Activated CD8-positive, alpha-beta T cell treated with anti-CD3 and anti-CD28 coated beads for 36 hours (primary cell): ENCODE measurements at regions not wholly inside any gene's neighbourhood (a gene's known extent, or its start where the extent isn't known, plus 50 kb on each side); places are given as distances from the start of the nearest gene placed in this dataset.

Source experiments
- ATAC-seq: fragments of 200-7000 bp; cut with Tn5 transposase; one replicate; pipeline ENCODE4 v1.10.0; 2021; ENCODE audit warnings: mild to moderate bottlenecking, moderate library complexity
- CTCF ChIA-PET: fragments of 350-600 bp; sonication (Branson Sonifier 250); formaldehyde crosslinking; loops from one replicate; lab custom pipeline; 2021; ENCODE audit warnings: antibody characterized with exemption; lab: Charles Lee
- POLR2A ChIA-PET: fragments of 350-600 bp; sonication (Branson Sonifier 250); formaldehyde crosslinking; loops from one replicate; lab custom pipeline; 2021; ENCODE audit warnings: antibody characterized with exemption; lab: Charles Lee
- DNase-seq: peaks from one replicate; pipeline ENCODE4 v3.0.0-alpha.2; 2020
- H3K27ac Mint-ChIP-seq: one replicate; pipeline ENCODE4 v1.8.0; 2021; ENCODE audit warnings: mild to moderate bottlenecking, mixed read lengths
- H3K27me3 Mint-ChIP-seq: one replicate; pipeline ENCODE4 v1.8.0; 2021; ENCODE audit warnings: mixed read lengths
- H3K36me3 Mint-ChIP-seq: one replicate; pipeline ENCODE4 v1.8.0; 2021; ENCODE audit warnings: low read depth, mixed read lengths
- H3K4me1 Mint-ChIP-seq: one replicate; pipeline ENCODE4 v1.8.0; 2021; ENCODE audit warnings: low read depth, mixed read lengths
- H3K4me3 Mint-ChIP-seq: one replicate; pipeline ENCODE4 v1.8.0; 2021; ENCODE audit warnings: mild to moderate bottlenecking, moderate library complexity, mixed read lengths
- H3K9me3 Mint-ChIP-seq: one replicate; pipeline ENCODE4 v1.8.0; 2021; ENCODE audit warnings: mixed read lengths
- intact Hi-C: fragments of 100-400 bp; cut with micrococcal nuclease; formaldehyde crosslinking; loops from one replicate; pipeline ENCODE4 v1.10.0; 2022
- TF ChIP-seq, protein P1 (sequence below): fragments of 200-600 bp; IDR thresholded peaks from one replicate; pipeline ENCODE4 v1.8.0; 2022; ENCODE audit warnings: antibody characterized with exemption, mild to moderate bottlenecking

DNA sequence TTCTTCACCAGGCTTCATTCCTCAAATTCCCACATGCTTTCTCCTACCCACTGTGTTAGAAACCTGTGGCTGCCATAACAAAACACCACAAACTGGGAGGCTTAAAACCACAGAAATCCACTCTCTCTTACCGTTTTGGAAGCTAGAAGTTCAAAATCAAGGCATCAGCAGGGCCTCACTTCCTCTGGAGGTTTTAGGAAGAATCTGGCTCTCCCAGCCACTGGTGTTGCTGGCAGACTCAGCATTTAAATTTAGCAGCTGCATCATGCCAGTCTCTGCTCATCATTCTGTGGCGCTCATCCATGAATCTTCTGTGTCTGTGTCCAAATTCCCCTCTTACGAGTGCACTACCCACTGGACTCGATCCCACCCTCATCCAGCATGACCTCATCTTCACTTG, 248.5 kb downstream of the ZNF516 start:
- no peak for ATAC-seq
- intact Hi-C loops, result no loop called here
- H3K9me3 Mint-ChIP-seq, result no peaks in the 10 kb centered on the region
- no peak for DNase-seq
- POLR2A ChIA-PET, result no interaction called here
- TF ChIP-seq, protein P1, sequence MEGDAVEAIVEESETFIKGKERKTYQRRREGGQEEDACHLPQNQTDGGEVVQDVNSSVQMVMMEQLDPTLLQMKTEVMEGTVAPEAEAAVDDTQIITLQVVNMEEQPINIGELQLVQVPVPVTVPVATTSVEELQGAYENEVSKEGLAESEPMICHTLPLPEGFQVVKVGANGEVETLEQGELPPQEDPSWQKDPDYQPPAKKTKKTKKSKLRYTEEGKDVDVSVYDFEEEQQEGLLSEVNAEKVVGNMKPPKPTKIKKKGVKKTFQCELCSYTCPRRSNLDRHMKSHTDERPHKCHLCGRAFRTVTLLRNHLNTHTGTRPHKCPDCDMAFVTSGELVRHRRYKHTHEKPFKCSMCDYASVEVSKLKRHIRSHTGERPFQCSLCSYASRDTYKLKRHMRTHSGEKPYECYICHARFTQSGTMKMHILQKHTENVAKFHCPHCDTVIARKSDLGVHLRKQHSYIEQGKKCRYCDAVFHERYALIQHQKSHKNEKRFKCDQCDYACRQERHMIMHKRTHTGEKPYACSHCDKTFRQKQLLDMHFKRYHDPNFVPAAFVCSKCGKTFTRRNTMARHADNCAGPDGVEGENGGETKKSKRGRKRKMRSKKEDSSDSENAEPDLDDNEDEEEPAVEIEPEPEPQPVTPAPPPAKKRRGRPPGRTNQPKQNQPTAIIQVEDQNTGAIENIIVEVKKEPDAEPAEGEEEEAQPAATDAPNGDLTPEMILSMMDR, result no peak
- H3K27me3 Mint-ChIP-seq, result no peaks in the 10 kb centered on the region
- no peak overlapping the region for H3K4me3 Mint-ChIP-seq
- CTCF ChIA-PET, result no interaction called here
- H3K4me1 Mint-ChIP-seq, result no peaks in the 10 kb centered on the region
- no peaks in the 10 kb centered on the region for H3K36me3 Mint-ChIP-seq
- H3K27ac Mint-ChIP-seq, result no peak overlapping the region

DNA sequence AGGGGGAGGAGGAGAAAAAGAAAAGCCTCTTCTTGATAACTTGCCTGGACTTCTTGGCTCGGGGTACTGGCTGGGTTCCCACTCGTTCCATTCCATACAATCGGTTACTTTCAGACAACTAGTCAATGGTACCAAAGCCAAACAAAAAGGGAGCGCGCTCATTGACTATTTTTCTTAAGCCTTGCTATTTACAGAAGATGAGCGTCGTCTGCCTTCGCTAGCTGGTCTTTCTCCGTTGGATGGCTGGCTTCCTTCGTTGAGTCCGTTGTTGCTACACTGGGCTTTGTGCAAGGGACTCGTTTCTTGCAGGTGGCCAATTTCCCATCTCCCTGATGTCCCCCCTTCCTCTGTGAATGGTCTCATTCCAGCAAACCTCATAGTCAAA, 260.4 kb downstream of the ZNF516 start:
- CTCF ChIA-PET, result no interaction called here
- no peak for ATAC-seq
- no peak overlapping the region for H3K27ac Mint-ChIP-seq
- POLR2A ChIA-PET, result no interaction called here
- H3K9me3 Mint-ChIP-seq, result peaks cover 10% of the 10 kb centered on the region
- TF ChIP-seq, protein P1, result no peak
- H3K4me1 Mint-ChIP-seq, result no peaks in the 10 kb centered on the region
- H3K36me3 Mint-ChIP-seq, result no peaks in the 10 kb centered on the region
- peaks cover 11% of the 10 kb centered on the region for H3K27me3 Mint-ChIP-seq
- no peak for DNase-seq
- H3K4me3 Mint-ChIP-seq, result no peak overlapping the region
- intact Hi-C loops, result no loop called here

DNA sequence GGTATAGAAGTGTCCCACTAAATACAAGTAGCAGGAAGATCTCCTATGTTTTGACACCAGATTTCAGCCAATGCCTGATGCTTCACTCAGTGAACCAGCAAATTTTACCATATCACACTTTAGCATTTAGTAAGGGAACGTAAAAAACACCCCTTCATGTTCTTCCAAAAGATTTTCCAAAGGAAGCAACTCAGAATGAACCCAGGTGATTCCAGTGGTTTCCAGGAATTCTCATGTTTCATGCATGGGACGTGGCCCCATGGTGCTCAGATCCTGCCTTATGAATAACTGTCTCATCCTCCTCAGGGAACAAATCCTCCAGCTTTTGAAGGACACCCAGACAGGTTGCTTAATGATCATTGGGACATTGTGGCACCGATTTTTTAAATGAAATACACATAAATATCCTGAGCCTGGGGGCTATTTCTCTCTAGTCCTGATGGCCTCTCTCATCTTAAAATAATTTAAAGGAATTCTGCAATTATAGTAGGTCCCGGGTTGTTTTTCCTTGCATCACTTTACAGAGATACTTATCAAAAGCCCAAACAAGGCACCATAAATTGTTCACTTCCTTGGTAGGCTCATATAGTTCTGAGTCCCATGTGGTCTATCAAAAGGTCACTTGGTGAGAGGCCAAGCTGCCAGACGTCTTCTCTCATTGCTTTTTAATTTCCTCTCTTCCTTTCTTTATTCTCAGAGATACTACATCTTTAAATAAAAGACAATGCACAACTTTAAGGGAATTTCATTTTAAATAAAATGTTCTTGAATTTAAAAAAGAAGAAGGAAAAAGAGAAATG, 261.0 kb downstream of the ZNF516 start:
- Mint-ChIP-seq H3K4me3 (no peak overlapping the region), H3K36me3 (no peaks in the 10 kb centered on the region), H3K9me3 (peaks cover 10% of the 10 kb centered on the region), H3K4me1 (no peaks in the 10 kb centered on the region), H3K27ac (no peak overlapping the region), H3K27me3 (peaks cover 11% of the 10 kb centered on the region)
- DNase-seq (no peak), ATAC-seq (no peak)
- CTCF ChIA-PET, result no interaction called here
- intact Hi-C loops, result no loop called here
- POLR2A ChIA-PET, result no interaction called here
- TF ChIP-seq, protein P1, result no peak

DNA sequence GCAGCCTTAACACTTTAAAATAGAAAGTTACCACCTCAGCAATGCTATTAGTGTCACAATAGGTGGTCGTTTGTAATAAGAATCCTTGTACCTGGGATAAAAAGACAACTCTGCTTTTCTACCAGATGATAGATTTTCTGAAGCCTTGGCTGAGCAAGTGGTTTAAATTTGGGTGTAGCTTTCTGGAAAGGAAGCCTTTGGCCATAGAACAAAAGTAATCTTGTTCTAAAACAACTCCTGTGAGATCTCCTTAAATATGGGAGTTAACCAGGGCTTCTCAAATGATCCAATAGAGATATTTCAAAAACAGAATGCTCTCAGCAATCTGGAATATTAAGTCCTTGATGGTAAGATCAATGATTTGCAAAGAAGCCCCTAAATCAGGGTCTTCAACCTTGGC, 261.6 kb downstream of the ZNF516 start:
- no peaks in the 10 kb centered on the region for H3K36me3 Mint-ChIP-seq
- H3K27ac Mint-ChIP-seq, result no peak overlapping the region
- peaks cover 11% of the 10 kb centered on the region for H3K27me3 Mint-ChIP-seq
- peaks cover 10% of the 10 kb centered on the region for H3K9me3 Mint-ChIP-seq
- POLR2A ChIA-PET, result no interaction called here
- TF ChIP-seq, protein P1, result no peak
- CTCF ChIA-PET, result no interaction called here
- intact Hi-C loops, result no loop called here
- no peaks in the 10 kb centered on the region for H3K4me1 Mint-ChIP-seq
- ATAC-seq, result no peak
- H3K4me3 Mint-ChIP-seq, result no peak overlapping the region
- no peak for DNase-seq

DNA sequence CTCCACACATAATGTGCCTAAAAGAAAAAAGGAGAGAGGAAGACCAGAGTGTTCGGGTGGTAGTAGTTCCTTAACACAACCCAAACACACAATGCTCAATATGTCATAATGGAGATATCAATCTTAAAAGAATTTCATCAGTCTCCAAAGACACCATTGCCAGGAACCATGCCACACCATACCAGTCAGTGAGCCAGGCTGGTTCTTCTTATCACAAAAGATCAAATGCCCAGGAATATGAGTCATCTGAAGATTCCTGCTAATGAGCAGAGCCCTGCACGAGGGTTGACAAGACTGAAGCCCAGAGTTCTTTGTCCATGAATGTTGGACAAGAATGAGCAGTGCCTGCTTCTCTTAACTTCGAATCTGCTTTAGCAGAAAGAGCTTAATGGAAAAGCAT, 262.3 kb downstream of the ZNF516 start:
- intact Hi-C loops, result no loop called here
- DNase-seq, result no peak
- H3K4me3 Mint-ChIP-seq, result no peak overlapping the region
- H3K27ac Mint-ChIP-seq, result no peak overlapping the region
- ChIA-PET CTCF (no interaction called here), POLR2A (no interaction called here)
- H3K4me1 Mint-ChIP-seq, result no peaks in the 10 kb centered on the region
- H3K9me3 Mint-ChIP-seq, result peaks cover 5% of the 10 kb centered on the region
- TF ChIP-seq, protein P1, result no peak
- H3K27me3 Mint-ChIP-seq, result peaks cover 11% of the 10 kb centered on the region
- no peaks in the 10 kb centered on the region for H3K36me3 Mint-ChIP-seq
- no peak for ATAC-seq
